ENCODE measurements at regions not wholly inside any gene's neighbourhood (a gene's known extent, or its start where the extent isn't known, plus 50 kb on each side); places are given as distances from the start of the nearest gene placed in this dataset.

GRCh38 chr11:69210310-69211035 lies 54.7 kb downstream of the SMIM38 start:
- Histone ChIP-seq H3K27ac (ENCODE audit: low read depth, low read length) (no peak overlapping the region), H3K4me3 (ENCODE audit: low read length) (no peak overlapping the region), H3K36me3 (ENCODE audit: control insufficient read depth in 2 of 3, insufficient read depth in 3 of 3, low read length in 3 of 3) (no peaks in the 10 kb centered on the region), H3K4me1 (ENCODE audit: control insufficient read depth in 2 of 2, insufficient read depth in 2 of 2, low read length in 2 of 2) (no peaks in the 10 kb centered on the region), H3K9me3 (ENCODE audit: control insufficient read depth in 2 of 3, low read length in 3 of 3) (no peaks in the 10 kb centered on the region), H3K27me3 (ENCODE audit: control insufficient read depth in 2 of 2, insufficient read depth in 2 of 2, low read length in 2 of 2) (no peaks in the 10 kb centered on the region)
- H3K4me1 Mint-ChIP-seq = peaks cover 6 to 31% (median 11%) of the 10 kb centered on the region in 7 donors
- H3K4me3 Mint-ChIP-seq = no peak overlapping the region
- peaks cover 0 to 9% (median 4%) of the 10 kb centered on the region in 11 donors for H3K9me3 Mint-ChIP-seq
- POLR2A ChIA-PET = interaction anchor here (0.8 kb wide), 1 partner anchor 1868 kb away, joined by 3 read pairs; no protein-coding TSS in a partner anchor
- H3K27me3 Mint-ChIP-seq = peaks cover 0 to 10% (median 0%) of the 10 kb centered on the region in 5 donors
- CTCF ChIA-PET = interaction anchor here (1.4 kb wide), 1 partner anchor 109 kb away, joined by 10 read pairs; no protein-coding TSS in a partner anchor
- ATAC-seq (peak; percentile 37), DNase-seq (no peak)
- intact Hi-C loops (cut with micrococcal nuclease) = loop anchor here in 1 of 2 donors (5.0 kb wide), 1 partner anchor 88 kb away; no protein-coding TSS in a partner anchor
- H3K27ac Mint-ChIP-seq = no peak overlapping the region
- peaks cover 0 to 5% (median 0%) of the 10 kb centered on the region in 5 donors for H3K36me3 Mint-ChIP-seq

GRCh38 chr11:69211540-69211919 lies 55.8 kb downstream of the SMIM38 start:
- CTCF ChIA-PET = interaction anchor here (1.4 kb wide), 1 partner anchor 110 kb away, joined by 10 read pairs; no protein-coding TSS in a partner anchor

DNA sequence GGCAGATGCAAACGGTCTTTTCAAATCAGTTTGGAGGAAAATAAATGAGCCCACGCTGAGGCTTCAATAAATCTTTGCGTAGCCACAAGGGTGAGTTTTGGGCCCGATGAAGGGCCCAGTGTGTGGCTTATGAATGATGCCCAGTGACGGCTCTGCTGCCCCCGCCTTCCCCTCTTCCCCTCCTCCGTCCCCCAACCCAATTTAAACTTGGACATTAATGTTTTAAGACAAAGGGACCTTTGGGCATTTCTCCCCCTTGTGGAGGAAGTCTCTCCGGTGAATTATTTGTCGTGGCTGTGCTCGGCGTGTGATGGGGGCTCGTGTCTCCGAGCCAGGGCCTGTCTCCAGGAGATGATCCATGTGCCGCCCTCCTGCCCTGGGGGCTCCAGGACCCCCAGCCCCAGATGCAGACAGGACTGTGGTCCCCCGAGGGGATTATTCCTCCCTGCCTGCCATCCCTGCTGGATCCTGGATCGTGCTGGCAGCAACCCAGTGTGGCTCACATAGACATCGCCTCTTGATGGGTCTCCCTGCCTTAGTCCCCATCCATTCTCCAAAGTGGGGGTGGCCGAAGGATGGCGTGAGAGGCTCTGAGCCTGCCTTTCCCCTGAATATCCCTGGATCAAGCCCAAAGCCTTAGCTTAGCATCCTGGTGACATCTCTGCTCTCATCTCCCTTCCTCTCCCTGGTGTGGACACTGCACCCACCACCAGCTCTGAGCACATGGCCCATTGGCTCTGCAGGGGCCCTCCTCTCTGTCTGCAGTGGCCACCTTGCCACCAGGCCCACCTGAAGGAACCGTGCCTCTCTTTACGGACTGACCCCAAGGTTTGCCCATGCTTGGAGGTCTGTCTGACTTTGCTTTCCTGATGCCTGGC lies 56.4 kb downstream of the SMIM38 start:
- ChIA-PET CTCF (no interaction called here), POLR2A (interaction anchor here (0.9 kb wide), 1 partner anchor 8 kb away, joined by 4 read pairs; no protein-coding TSS in a partner anchor)
- Histone ChIP-seq H3K4me3 (ENCODE audit: low read length) (no peak overlapping the region), H3K4me1 (ENCODE audit: control insufficient read depth in 2 of 2, insufficient read depth in 2 of 2, low read length in 2 of 2) (no peaks in the 10 kb centered on the region), H3K27me3 (ENCODE audit: control insufficient read depth in 2 of 2, insufficient read depth in 2 of 2, low read length in 2 of 2) (no peaks in the 10 kb centered on the region), H3K9me3 (ENCODE audit: control insufficient read depth in 2 of 3, low read length in 3 of 3) (no peaks in the 10 kb centered on the region), H3K36me3 (ENCODE audit: control insufficient read depth in 2 of 3, insufficient read depth in 3 of 3, low read length in 3 of 3) (no peaks in the 10 kb centered on the region), H3K27ac (ENCODE audit: low read depth, low read length) (no peak overlapping the region)
- peak overlapping the region in 2 of 10 donors; percentile 19 to 25 for H3K4me3 Mint-ChIP-seq
- peaks cover 0 to 5% (median 0%) of the 10 kb centered on the region in 5 donors for H3K36me3 Mint-ChIP-seq
- intact Hi-C loops (cut with micrococcal nuclease) = loop anchor here in 1 of 2 donors (5.0 kb wide), 1 partner anchor 90 kb away; no protein-coding TSS in a partner anchor
- ATAC-seq (no peak), DNase-seq (no peak)
- peaks cover 5 to 29% (median 11%) of the 10 kb centered on the region in 7 donors for H3K4me1 Mint-ChIP-seq
- H3K9me3 Mint-ChIP-seq = peaks cover 0 to 9% (median 4%) of the 10 kb centered on the region in 11 donors
- H3K27ac Mint-ChIP-seq = no peak overlapping the region
- H3K27me3 Mint-ChIP-seq = peaks cover 0 to 10% (median 0%) of the 10 kb centered on the region in 5 donors

More at GRCh38 chr11:69211540-69211919, 55.8 kb downstream of the SMIM38 start:
- H3K4me1 ChIP-seq (ENCODE audit: control insufficient read depth in 2 of 2, insufficient read depth in 2 of 2, low read length in 2 of 2) = no peaks in the 10 kb centered on the region
- Mint-ChIP-seq H3K27ac (no peak overlapping the region), H3K4me3 (peak overlapping the region in 1 of 10 donors; percentile 19), H3K4me1 (peaks cover 6 to 31% (median 11%) of the 10 kb centered on the region in 7 donors), H3K9me3 (peaks cover 0 to 9% (median 4%) of the 10 kb centered on the region in 11 donors), H3K36me3 (peaks cover 0 to 5% (median 0%) of the 10 kb centered on the region in 5 donors), H3K27me3 (peaks cover 0 to 10% (median 0%) of the 10 kb centered on the region in 5 donors)
- POLR2A ChIA-PET = interaction anchor here (0.8 to 0.9 kb wide), 2 partner anchors 9 to 1867 kb away, joined by 3 to 4 read pairs; no protein-coding TSS in a partner anchor
- H3K27ac ChIP-seq (ENCODE audit: low read depth, low read length) = no peak overlapping the region
- intact Hi-C loops (cut with micrococcal nuclease) = loop anchor here in 1 of 2 donors (5.0 kb wide), 1 partner anchor 89 kb away; no protein-coding TSS in a partner anchor
- DNase-seq (no peak), ATAC-seq (no peak)
- H3K4me3 ChIP-seq (ENCODE audit: low read length) = no peak overlapping the region
- no peaks in the 10 kb centered on the region for H3K36me3 ChIP-seq (ENCODE audit: control insufficient read depth in 2 of 3, insufficient read depth in 3 of 3, low read length in 3 of 3)
- H3K9me3 ChIP-seq (ENCODE audit: control insufficient read depth in 2 of 3, low read length in 3 of 3) = no peaks in the 10 kb centered on the region
- H3K27me3 ChIP-seq (ENCODE audit: control insufficient read depth in 2 of 2, insufficient read depth in 2 of 2, low read length in 2 of 2) = no peaks in the 10 kb centered on the region

- Histone ChIP-seq H3K9me3 (ENCODE audit: control insufficient read depth in 2 of 3, low read length in 3 of 3) (no peaks in the 10 kb centered on the region), H3K27ac (ENCODE audit: low read depth, low read length) (no peak overlapping the region), H3K36me3 (ENCODE audit: control insufficient read depth in 2 of 3, insufficient read depth in 3 of 3, low read length in 3 of 3) (no peaks in the 10 kb centered on the region), H3K4me3 (ENCODE audit: low read length) (no peak overlapping the region), H3K27me3 (ENCODE audit: control insufficient read depth in 2 of 2, insufficient read depth in 2 of 2, low read length in 2 of 2) (no peaks in the 10 kb centered on the region), H3K4me1 (ENCODE audit: control insufficient read depth in 2 of 2, insufficient read depth in 2 of 2, low read length in 2 of 2) (no peaks in the 10 kb centered on the region)
- intact Hi-C loops (cut with micrococcal nuclease) = loop anchor here in 1 of 2 donors (5.0 kb wide), 1 partner anchor 90 kb away; no protein-coding TSS in a partner anchor
- ATAC-seq (no peak), DNase-seq (no peak)
- Mint-ChIP-seq H3K27ac (no peak overlapping the region), H3K27me3 (peaks cover 0 to 10% (median 0%) of the 10 kb centered on the region in 5 donors), H3K36me3 (peaks cover 0 to 5% (median 0%) of the 10 kb centered on the region in 5 donors), H3K4me1 (peaks cover 5 to 29% (median 11%) of the 10 kb centered on the region in 7 donors), H3K4me3 (no peak overlapping the region), H3K9me3 (peaks cover 0 to 9% (median 4%) of the 10 kb centered on the region in 11 donors)
- ChIA-PET POLR2A (no interaction called here), CTCF (no interaction called here)
These were observed 57.0 kb downstream of the SMIM38 start for GRCh38 chr11:69212798-69213110.

DNA sequence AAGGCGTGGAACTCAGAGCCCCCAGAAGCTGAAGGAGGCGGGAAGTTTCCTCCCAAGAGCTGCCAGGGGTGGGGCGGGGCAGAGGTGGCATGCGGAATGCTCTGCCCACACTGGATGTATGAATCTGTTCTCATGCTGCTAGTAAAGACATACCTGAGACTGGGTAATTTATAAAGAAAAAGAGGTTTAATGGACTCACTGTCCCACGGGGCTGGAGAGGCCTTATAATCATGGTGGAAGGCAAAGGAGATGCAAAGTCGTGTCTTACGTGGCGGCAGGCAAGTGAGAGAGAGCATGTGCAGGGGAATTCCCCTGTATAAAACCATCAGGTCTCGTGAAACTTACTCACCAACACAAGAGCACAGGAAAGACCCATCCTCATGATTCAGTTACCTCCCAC lies 57.6 kb downstream of the SMIM38 start:
- H3K36me3 ChIP-seq (ENCODE audit: control insufficient read depth in 2 of 3, insufficient read depth in 3 of 3, low read length in 3 of 3) = no peaks in the 10 kb centered on the region
- Mint-ChIP-seq H3K9me3 (peaks cover 0 to 6% (median 1%) of the 10 kb centered on the region in 11 donors), H3K27me3 (peaks cover 0 to 10% (median 0%) of the 10 kb centered on the region in 5 donors), H3K36me3 (peaks cover 0 to 2% (median 0%) of the 10 kb centered on the region in 5 donors), H3K4me3 (peak overlapping the region in 1 of 10 donors; percentile 3), H3K4me1 (peaks cover 5 to 29% (median 11%) of the 10 kb centered on the region in 7 donors), H3K27ac (peak overlapping the region in 3 of 9 donors; percentile 4 to 69 (median 52))
- ChIA-PET POLR2A (no interaction called here), CTCF (no interaction called here)
- ATAC-seq (peak; percentile 37), DNase-seq (peak in 1 of 9 donors; percentile 28)
- no peak overlapping the region for H3K27ac ChIP-seq (ENCODE audit: low read depth, low read length)
- H3K4me3 ChIP-seq (ENCODE audit: low read length) = no peak overlapping the region
- no peaks in the 10 kb centered on the region for H3K27me3 ChIP-seq (ENCODE audit: control insufficient read depth in 2 of 2, insufficient read depth in 2 of 2, low read length in 2 of 2)
- intact Hi-C loops (cut with micrococcal nuclease) = loop anchor here in 1 of 2 donors (5.0 kb wide), 1 partner anchor 91 kb away; no protein-coding TSS in a partner anchor
- no peaks in the 10 kb centered on the region for H3K4me1 ChIP-seq (ENCODE audit: control insufficient read depth in 2 of 2, insufficient read depth in 2 of 2, low read length in 2 of 2)
- H3K9me3 ChIP-seq (ENCODE audit: control insufficient read depth in 2 of 3, low read length in 3 of 3) = no peaks in the 10 kb centered on the region

GRCh38 chr11:69213964-69214363 lies 58.2 kb downstream of the SMIM38 start:
- Histone ChIP-seq H3K27ac (ENCODE audit: low read depth, low read length) (no peak overlapping the region), H3K4me3 (ENCODE audit: low read length) (no peak overlapping the region), H3K4me1 (ENCODE audit: control insufficient read depth in 2 of 2, insufficient read depth in 2 of 2, low read length in 2 of 2) (no peaks in the 10 kb centered on the region), H3K27me3 (ENCODE audit: control insufficient read depth in 2 of 2, insufficient read depth in 2 of 2, low read length in 2 of 2) (no peaks in the 10 kb centered on the region), H3K9me3 (ENCODE audit: control insufficient read depth in 2 of 3, low read length in 3 of 3) (no peaks in the 10 kb centered on the region), H3K36me3 (ENCODE audit: control insufficient read depth in 2 of 3, insufficient read depth in 3 of 3, low read length in 3 of 3) (no peaks in the 10 kb centered on the region)
- POLR2A ChIA-PET = no interaction called here
- intact Hi-C loops (cut with micrococcal nuclease) = loop anchor here in 1 of 2 donors (5.0 kb wide), 1 partner anchor 92 kb away; no protein-coding TSS in a partner anchor
- CTCF ChIA-PET = no interaction called here
- no peak for ATAC-seq
- Mint-ChIP-seq H3K36me3 (no peaks in the 10 kb centered on the region), H3K27me3 (peaks cover 0 to 10% (median 0%) of the 10 kb centered on the region in 5 donors), H3K4me3 (no peak overlapping the region), H3K4me1 (peaks cover 5 to 29% (median 11%) of the 10 kb centered on the region in 7 donors), H3K9me3 (peaks cover 0 to 4% (median 0%) of the 10 kb centered on the region in 11 donors), H3K27ac (no peak overlapping the region)
- DNase-seq = no peak
